HG02943 (cell line): ENCODE measurements at regions not wholly inside any gene's neighbourhood (a gene's known extent, or its start where the extent isn't known, plus 50 kb on each side); places are given as distances from the start of the nearest gene placed in this dataset.
"Not testable (repeated sequence)": the region's sequence is repeated elsewhere in the genome, so short reads cannot be mapped to it uniquely, and the experiment has no call there.

Experiments
- ATAC-seq: cut with Tn5 transposase; IDR thresholded peaks from one replicate; pipeline ENCODE4 v1.9.1; 2021; ENCODE audit warnings: mild to moderate bottlenecking, low read depth, moderate library complexity; ENCODE audit not compliant: unreplicated experiment

- no peak for ATAC-seq
Measured at GRCh38 chr12:91897025-91897515, 248.6 kb downstream of the BTG1 start.

GRCh38 chr12:91896286-91897024 lies 249.2 kb downstream of the BTG1 start:
- no peak for ATAC-seq

GRCh38 chr12:91894911-91895310 lies 250.7 kb downstream of the BTG1 start:
- no peak for ATAC-seq

DNA sequence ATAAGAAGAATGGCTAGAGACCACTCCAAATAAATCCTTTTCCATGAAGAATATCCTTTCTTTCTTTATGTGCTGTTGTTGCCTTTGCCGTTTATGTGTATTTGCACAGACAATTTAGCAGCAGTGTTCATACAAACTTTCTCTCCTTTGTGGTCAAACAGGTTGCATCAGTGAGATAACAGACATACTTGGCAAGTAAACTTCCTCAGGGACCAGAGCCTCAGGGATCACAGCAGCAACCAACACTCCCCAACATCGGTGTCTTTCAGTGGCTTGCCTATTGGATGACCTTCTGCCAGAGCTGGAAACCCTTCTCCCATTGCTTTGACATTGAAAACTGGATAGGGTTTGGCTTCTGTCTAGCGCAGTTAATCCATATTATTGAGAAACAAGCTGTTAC lies 252.2 kb downstream of the BTG1 start:
- no peak for ATAC-seq

DNA sequence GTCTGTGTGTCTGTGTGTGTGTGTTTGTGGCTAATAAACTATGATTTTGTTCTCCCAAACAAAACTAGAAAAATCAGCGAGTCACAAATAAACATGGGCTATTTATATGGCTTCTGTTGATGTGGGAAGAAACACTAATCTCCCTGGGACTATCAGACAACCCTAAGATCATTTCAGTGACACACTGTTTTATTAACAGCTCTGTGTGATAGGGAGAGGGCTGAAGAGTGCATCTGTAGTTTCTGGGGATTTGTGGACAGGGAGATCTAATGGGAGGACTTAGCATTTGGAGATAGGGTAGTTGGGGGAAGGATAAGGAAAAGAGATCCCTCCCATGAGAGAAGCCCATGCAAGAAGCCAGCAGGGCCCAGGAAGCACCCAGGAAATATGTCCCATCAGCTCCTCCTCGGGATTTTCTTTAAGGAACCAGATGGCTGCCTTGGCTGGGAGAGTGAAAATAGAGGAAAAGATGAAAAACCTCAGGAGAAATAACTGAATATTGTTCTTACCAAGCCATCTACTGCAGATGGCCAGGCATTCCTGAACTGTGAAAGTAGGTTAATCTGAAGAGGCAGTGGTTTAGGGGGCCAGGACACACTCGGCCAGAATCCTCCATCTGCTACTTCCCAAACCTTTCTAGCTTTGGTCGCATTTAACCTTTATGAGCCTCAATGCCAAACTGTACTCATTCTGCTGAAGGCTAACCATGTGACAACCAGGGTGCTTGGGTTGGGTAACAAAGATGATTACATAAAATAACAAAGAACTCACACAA lies 253.4 kb downstream of the BTG1 start:
- ATAC-seq = no peak

DNA sequence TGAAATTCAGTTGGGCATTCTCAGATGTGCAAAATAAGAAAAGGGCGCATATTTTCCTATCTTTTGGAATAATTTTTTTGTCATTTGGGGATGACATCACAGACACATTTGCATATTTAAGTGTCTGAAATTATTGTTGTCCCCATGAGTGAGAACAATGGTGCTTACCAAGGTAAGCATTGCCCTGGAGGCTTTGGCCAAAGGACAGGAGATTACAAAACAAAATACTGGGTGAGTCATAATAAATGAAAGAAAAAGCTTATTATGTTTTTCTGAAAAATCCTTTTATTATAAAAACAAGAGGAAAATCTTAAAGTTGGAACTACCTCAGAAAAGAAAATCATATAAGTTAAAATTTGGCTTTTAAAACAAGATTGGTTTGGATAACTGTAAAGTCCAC lies 254.9 kb downstream of the BTG1 start:
- ATAC-seq = no peak

DNA sequence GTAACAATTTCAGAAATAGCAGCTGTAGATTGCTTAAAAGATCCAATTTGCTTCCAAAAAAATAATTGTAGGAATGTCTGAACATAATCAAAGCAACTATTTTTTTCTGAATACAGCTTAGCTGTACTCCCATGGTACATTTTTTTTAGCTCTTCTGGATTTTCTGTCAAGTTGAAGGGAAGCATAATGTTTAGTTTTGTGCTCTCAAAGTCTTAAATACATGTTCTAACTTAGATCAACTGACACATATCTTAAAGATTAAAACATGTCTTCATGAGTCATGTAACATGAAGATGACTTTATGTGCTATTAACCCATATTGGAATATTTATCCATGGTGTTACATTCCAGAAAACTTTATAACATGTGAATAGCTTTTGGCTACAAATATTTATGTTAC lies 255.7 kb downstream of the BTG1 start:
- no peak for ATAC-seq

GRCh38 chr12:91889059-91889458 lies 256.6 kb downstream of the BTG1 start:
- no peak for ATAC-seq

DNA sequence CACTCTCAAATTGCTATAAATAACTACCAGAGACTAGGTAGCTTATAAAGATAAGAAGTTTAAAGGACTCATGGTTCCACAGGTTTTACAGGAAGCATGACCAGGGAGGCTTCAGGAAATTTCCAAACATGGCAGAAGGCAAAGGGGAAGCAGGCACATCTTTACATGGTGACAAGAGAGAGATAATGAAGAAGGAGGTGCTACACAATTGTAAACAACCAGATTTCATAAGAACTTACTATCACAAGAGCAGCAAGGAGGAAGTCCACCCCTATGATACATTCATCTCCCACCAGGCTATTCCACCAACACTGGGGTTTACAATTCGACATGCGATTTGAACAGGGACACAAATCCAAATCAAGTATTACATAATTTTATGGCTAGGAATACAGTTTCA lies 257.7 kb downstream of the BTG1 start:
- ATAC-seq = no peak

- ATAC-seq = no peak
Measured at GRCh38 chr12:91885851-91886731, 259.6 kb downstream of the BTG1 start.

- no peak for ATAC-seq
Measured at GRCh38 chr12:91884230-91884629, 261.4 kb downstream of the BTG1 start.

- ATAC-seq = no peak
Measured at GRCh38 chr12:91883811-91884210, 261.8 kb downstream of the BTG1 start.

GRCh38 chr12:91882910-91883309 lies 262.7 kb downstream of the BTG1 start:
- no peak for ATAC-seq

DNA sequence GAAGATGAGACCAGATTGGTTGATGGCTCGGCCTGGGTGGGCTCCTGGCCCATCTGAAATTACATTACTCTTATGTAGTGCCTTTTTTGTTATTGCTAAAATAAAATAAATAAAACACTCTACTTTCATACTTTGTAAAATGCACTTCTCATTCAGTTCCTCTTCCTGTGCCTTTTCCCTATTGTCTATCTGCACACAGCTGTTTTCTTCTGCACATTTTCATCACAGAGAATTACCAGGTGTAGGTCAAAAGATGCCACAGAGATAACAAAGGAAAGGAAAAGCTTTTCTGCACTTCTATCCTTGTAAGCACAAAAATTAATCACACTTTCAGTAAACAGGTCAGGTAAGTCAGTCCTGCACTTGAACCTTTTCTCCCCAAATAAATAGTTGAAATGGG lies 265.1 kb downstream of the BTG1 start:
- no peak for ATAC-seq

DNA sequence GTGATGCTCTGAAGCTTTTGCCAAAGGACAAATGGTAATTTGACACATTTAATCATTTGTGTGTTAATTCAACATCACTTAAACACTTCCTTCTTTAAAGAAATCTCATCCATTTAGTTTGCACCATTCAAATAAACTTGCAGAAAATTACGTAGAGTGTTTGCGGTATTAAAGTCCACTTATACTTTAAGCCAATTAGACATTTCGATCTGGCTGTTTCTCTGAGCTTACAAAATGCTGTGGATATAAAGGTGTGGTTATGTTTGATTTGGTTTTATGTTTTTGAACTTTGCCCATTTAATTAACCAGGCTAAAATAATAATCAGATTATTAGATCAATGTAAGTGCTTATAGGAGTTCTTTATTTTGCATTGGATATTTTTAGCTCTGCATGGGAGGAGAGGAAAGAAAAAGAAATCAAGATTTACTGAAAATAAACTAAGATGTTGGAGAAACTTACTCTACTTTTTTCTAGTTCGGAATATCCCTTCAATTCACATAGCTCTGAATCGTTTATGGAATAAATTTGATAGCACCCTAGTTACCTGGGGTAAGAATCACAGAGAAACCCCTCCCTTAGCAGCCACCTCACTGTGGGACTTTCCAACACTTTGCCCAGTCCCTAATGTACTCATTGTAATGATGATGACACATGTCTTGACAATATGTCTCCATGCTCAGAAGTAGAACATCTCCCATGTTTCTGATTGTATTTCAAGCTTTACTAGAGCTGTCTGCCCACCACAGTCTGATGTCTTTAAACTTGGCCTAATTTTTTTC lies 268.0 kb downstream of the BTG1 start:
- ATAC-seq = no peak

DNA sequence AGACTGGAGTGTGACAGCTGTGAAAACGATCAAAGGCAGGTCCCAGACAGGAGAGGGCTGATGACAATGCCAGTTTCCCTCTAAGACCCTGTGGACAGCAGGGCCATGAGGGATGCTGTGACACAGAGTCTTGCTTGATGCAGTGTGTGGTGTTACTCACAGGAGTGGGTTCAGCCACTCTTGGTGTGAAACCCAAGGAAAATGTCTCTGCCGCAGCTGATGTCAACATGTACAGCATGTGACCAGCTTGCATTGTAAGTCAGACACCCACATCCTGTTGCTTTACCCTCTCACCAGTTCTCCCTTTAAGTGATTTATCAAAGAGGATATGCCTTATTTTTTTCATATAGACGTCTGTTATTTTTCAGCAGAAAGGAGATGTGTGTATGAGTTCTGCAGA lies 268.6 kb downstream of the BTG1 start:
- ATAC-seq = no peak

GRCh38 chr12:91875671-91876070 lies 270.0 kb downstream of the BTG1 start:
- ATAC-seq = not testable (repeated sequence)

- no peak for ATAC-seq
Measured at GRCh38 chr12:91874086-91874865, 271.4 kb downstream of the BTG1 start.

GRCh38 chr12:91871751-91872150 lies 273.9 kb downstream of the BTG1 start:
- ATAC-seq = no peak
